SK-N-SH (cell line): ENCODE measurements at regions not wholly inside any gene's neighbourhood (a gene's known extent, or its start where the extent isn't known, plus 50 kb on each side); places are given as distances from the start of the nearest gene placed in this dataset.

Source experiments
- CTCF ChIA-PET: fragments of 300-600, 350-600 bp; formaldehyde crosslinking; extraction: SDS; loops from one replicate; lab custom pipeline; 2021; lab: Yijun Ruan, JAX
- POLR2A ChIA-PET: fragments of 350-600 bp; sonication (Branson Sonifier 250); formaldehyde crosslinking; extraction: SDS; loops from one replicate; lab custom pipeline; 2020; ENCODE audit warnings: antibody characterized with exemption, inconsistent platforms; lab: Yijun Ruan, JAX
- DNase-seq: peaks from one replicate; pipeline ENCODE4 v3.0.0; 2012
- H2AFZ ChIP-seq: fragments of 200-600 bp; sonication (generic); 2 replicates; pipeline ENCODE4 v1.8.1; 2016; ENCODE audit warnings: antibody characterized with exemption, mild to moderate bottlenecking, low read depth
- H3F3A ChIP-seq: fragments of 200-600 bp; sonication (generic); replicated peaks from 2 replicates; pipeline ENCODE3; 2016; ENCODE audit warnings: antibody characterized with exemption, mild to moderate bottlenecking; ENCODE audit not compliant: insufficient read depth
- H3K27ac ChIP-seq, 2 experiments: fragments of 200-500 bp in 1 of 2; fragments of 200-600 bp in 1 of 2; sonication (Bioruptor generic) in 1 of 2; sonication (generic), shearing (Covaris generic) in 1 of 2; 2 replicates each; pipeline versions ENCODE4 v1.5.1 to v1.6.1; 2014 to 2016; ENCODE audit warnings: low read depth in 2 of 2, inconsistent platforms in 1 of 2, low read length in 1 of 2, mild to moderate bottlenecking in 1 of 2, mixed read lengths in 1 of 2
- H3K27me3 ChIP-seq: fragments of 200-600 bp; sonication (generic), shearing (Covaris generic); 2 replicates; pipeline ENCODE4 v1.6.1; 2016; ENCODE audit warnings: mixed run types; ENCODE audit not compliant: insufficient read depth
- H3K36me3 ChIP-seq, 2 experiments: fragments of 200-500 bp in 1 of 2; fragments of 200-600 bp in 1 of 2; sonication (Bioruptor generic) in 1 of 2; sonication (generic) in 1 of 2; replicated peaks in 1 of 2; 2 replicates each; pipeline versions ENCODE3 to v1.5.1; 2014 to 2016; ENCODE audit warnings: low read length in 1 of 2, mild to moderate bottlenecking in 1 of 2; ENCODE audit not compliant: insufficient read depth in 2 of 2, control insufficient read depth in 1 of 2
- H3K4me1 ChIP-seq, 2 experiments: fragments of 200-500 bp in 1 of 2; fragments of 200-600 bp in 1 of 2; sonication (Bioruptor generic) in 1 of 2; sonication (generic), shearing (Covaris generic) in 1 of 2; 2 replicates each; pipeline versions ENCODE4 v1.5.1 to v1.6.1; 2014 to 2016; ENCODE audit warnings: low read depth in 1 of 2, low read length in 1 of 2, mixed run types in 1 of 2; ENCODE audit not compliant: insufficient read depth in 2 of 2, control insufficient read depth in 1 of 2
- H3K4me2 ChIP-seq: fragments of 200-600 bp; sonication (generic), shearing (Covaris generic); 2 replicates; pipeline ENCODE4 v1.6.1; 2017; ENCODE audit warnings: mixed run types
- H3K4me3 ChIP-seq, 2 experiments: fragments of 200-500 bp in 1 of 2; fragments of 200-600 bp in 1 of 2; sonication (Bioruptor generic) in 1 of 2; sonication (generic), shearing (Covaris generic) in 1 of 2; 2 replicates each; pipeline versions ENCODE4 v1.5.1 to v1.8.1; 2014 to 2016; ENCODE audit warnings: low read depth in 2 of 2, inconsistent platforms in 1 of 2, low read length in 1 of 2, mild to moderate bottlenecking in 1 of 2, mixed read lengths in 1 of 2, moderate library complexity in 1 of 2
- H3K79me2 ChIP-seq: fragments of 200-600 bp; sonication (generic); 2 replicates; pipeline ENCODE4 v1.8.1; 2017; ENCODE audit warnings: mild to moderate bottlenecking; ENCODE audit not compliant: insufficient read depth
- H3K9ac ChIP-seq: fragments of 200-600 bp; sonication (generic); 2 replicates; pipeline ENCODE4 v1.6.1; 2017; ENCODE audit warnings: mixed run types
- H3K9me2 ChIP-seq: fragments of 200-600 bp; sonication (generic); 2 replicates; pipeline ENCODE4 v1.6.1; 2017; ENCODE audit warnings: mixed run types
- H3K9me3 ChIP-seq: fragments of 200-600 bp; sonication (generic); 2 replicates; pipeline ENCODE4 v1.6.1; 2017; ENCODE audit warnings: mixed run types, mild to moderate bottlenecking, moderate library complexity
- H4K20me1 ChIP-seq: fragments of 200-600 bp; sonication (generic); 2 replicates; pipeline ENCODE4 v1.6.1; 2017; ENCODE audit warnings: mild to moderate bottlenecking, mixed run types; ENCODE audit not compliant: insufficient read depth
- CHD2 ChIP-seq: fragments of 150-350 bp; IDR thresholded peaks from 2 replicates; pipeline ENCODE4 v1.6.1; 2018; ENCODE audit warnings: low read length; ENCODE audit not compliant: partially characterized antibody
- ELF1 ChIP-seq: IDR thresholded peaks from 2 replicates; pipeline ENCODE4 v1.4.0; 2012
- EP300 ChIP-seq, 2 experiments: IDR thresholded peaks; 2 replicates each; pipeline versions ENCODE4 v1.4.0 to v1.6.1; 2012; ENCODE audit warnings: borderline replicate concordance in 1 of 2, low read depth in 1 of 2, low read length in 1 of 2
- FOXJ3 ChIP-seq: sonication (generic); formaldehyde crosslinking; IDR thresholded peaks from 2 replicates; pipeline ENCODE4 v1.5.1; 2020; ENCODE audit warnings: mild to moderate bottlenecking, missing genetic modification reagents
- FOXM1 ChIP-seq: IDR thresholded peaks from 2 replicates; pipeline ENCODE4 v1.4.0; 2012; ENCODE audit warnings: low read depth, mild to moderate bottlenecking
- IRF3 ChIP-seq: fragments of 150-350 bp; IDR thresholded peaks from 2 replicates; pipeline ENCODE4 v1.6.1; 2016; ENCODE audit warnings: mild to moderate bottlenecking, low read depth, low read length
- JUND ChIP-seq: IDR thresholded peaks from 2 replicates; pipeline ENCODE4 v1.4.0; 2012
- MAX ChIP-seq: IDR thresholded peaks from 2 replicates; pipeline ENCODE4 v1.4.0; 2012; ENCODE audit warnings: low read depth
- MXI1 ChIP-seq: IDR thresholded peaks from 2 replicates; pipeline ENCODE4 v1.6.1; 2012; ENCODE audit warnings: mild to moderate bottlenecking, low read depth, low read length, improper control_type of control experiment
- NFIC ChIP-seq: IDR thresholded peaks from 2 replicates; pipeline ENCODE4 v1.4.0; 2012; ENCODE audit warnings: borderline replicate concordance
- NRF1 ChIP-seq: IDR thresholded peaks from 2 replicates; pipeline ENCODE4 v1.6.1; 2012; ENCODE audit warnings: low read depth, mild to moderate bottlenecking, low read length
- RAD21 ChIP-seq: IDR thresholded peaks from 2 replicates; pipeline ENCODE4 v1.6.1; 2012; ENCODE audit warnings: mild to moderate bottlenecking, low read length
- REST ChIP-seq: IDR thresholded peaks from 2 replicates; pipeline ENCODE4 v1.6.1; 2012; ENCODE audit warnings: mild to moderate bottlenecking, low read depth, low read length, moderate library complexity
- RFX5 ChIP-seq: IDR thresholded peaks from 2 replicates; pipeline ENCODE4 v1.6.1; 2012; ENCODE audit warnings: mild to moderate bottlenecking, improper control_type of control experiment, low read length
- RXRA ChIP-seq: IDR thresholded peaks from 2 replicates; pipeline ENCODE4 v1.4.0; 2012; ENCODE audit warnings: low read depth, mild to moderate bottlenecking, borderline replicate concordance
- SIN3A ChIP-seq: IDR thresholded peaks from 2 replicates; pipeline ENCODE4 v1.6.1; 2012; ENCODE audit warnings: low read depth, mild to moderate bottlenecking, low read length, moderate library complexity, borderline replicate concordance
- SMC3 ChIP-seq: IDR thresholded peaks from 2 replicates; pipeline ENCODE4 v1.6.1; 2012; ENCODE audit warnings: low read depth, low read length, improper control_type of control experiment
- TAF1 ChIP-seq: IDR thresholded peaks from 2 replicates; pipeline ENCODE4 v1.6.1; 2012; ENCODE audit warnings: low read depth, mild to moderate bottlenecking, low read length, moderate library complexity, borderline replicate concordance
- TEAD4 ChIP-seq: IDR thresholded peaks from 2 replicates; pipeline ENCODE4 v1.4.0; 2012; ENCODE audit warnings: mild to moderate bottlenecking, borderline replicate concordance; ENCODE audit not compliant: insufficient read depth
- USF1 ChIP-seq: IDR thresholded peaks from 2 replicates; pipeline ENCODE4 v1.4.0; 2012; ENCODE audit warnings: low read depth, borderline replicate concordance
- WGBS: methylation state at CpG from one replicate; pipeline ENCODE4 v1.1.6; 2017; ENCODE audit warnings: low lambda C conversion rate; 5-methylcytosine and 5-hydroxymethylcytosine counted together
- TF ChIP-seq, protein P1 (sequence below): IDR thresholded peaks from 2 replicates; pipeline ENCODE4 v1.4.0; 2012; ENCODE audit warnings: low read depth, borderline replicate concordance
- TF ChIP-seq, protein P2 (sequence below): fragments of 150-350 bp; IDR thresholded peaks from 2 replicates; pipeline ENCODE4 v1.6.1; 2017; ENCODE audit warnings: antibody characterized with exemption, low read length, low read depth, borderline replicate concordance

- Histone ChIP-seq H3K4me3 (peak overlapping the region; percentile 57 to 62), H3K79me2 (no peaks in the 10 kb centered on the region), H3K4me2 (peak overlapping the region; percentile 86), H3K4me1 (no peaks in the 10 kb centered on the region; a peak in 2 of 4 replicates), H3K36me3 (no peaks in the 10 kb centered on the region), H4K20me1 (no peaks in the 10 kb centered on the region), H3K27me3 (no peaks in the 10 kb centered on the region), H3K9me2 (no peaks in the 10 kb centered on the region), H3K9me3 (no peaks in the 10 kb centered on the region), H3K9ac (peak overlapping the region; percentile 75), H3K27ac (peak overlapping the region; percentile 79 to 80), H2AFZ (peak overlapping the region; percentile 98), H3F3A (peaks cover 21% of the 10 kb centered on the region)
- peak; percentile 93 for DNase-seq
- ChIA-PET POLR2A (no interaction called here), CTCF (interaction anchor here (0.6 to 2.2 kb wide), 4 partner anchors 98 to 633 kb away, joined by 3 to 10 read pairs (median 3); no protein-coding TSS in a partner anchor)
- WGBS = 0% methylated on average over 18 of the region's 74 CpGs
- TF ChIP-seq, protein P1, sequence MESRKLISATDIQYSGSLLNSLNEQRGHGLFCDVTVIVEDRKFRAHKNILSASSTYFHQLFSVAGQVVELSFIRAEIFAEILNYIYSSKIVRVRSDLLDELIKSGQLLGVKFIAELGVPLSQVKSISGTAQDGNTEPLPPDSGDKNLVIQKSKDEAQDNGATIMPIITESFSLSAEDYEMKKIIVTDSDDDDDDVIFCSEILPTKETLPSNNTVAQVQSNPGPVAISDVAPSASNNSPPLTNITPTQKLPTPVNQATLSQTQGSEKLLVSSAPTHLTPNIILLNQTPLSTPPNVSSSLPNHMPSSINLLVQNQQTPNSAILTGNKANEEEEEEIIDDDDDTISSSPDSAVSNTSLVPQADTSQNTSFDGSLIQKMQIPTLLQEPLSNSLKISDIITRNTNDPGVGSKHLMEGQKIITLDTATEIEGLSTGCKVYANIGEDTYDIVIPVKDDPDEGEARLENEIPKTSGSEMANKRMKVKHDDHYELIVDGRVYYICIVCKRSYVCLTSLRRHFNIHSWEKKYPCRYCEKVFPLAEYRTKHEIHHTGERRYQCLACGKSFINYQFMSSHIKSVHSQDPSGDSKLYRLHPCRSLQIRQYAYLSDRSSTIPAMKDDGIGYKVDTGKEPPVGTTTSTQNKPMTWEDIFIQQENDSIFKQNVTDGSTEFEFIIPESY = no peak
- TF ChIP-seq FOXM1 (no peak), USF1 (no peak), CHD2 (no peak), RXRA (no peak), REST (peak; percentile 3; the same call in 1 of the 2 replicates), EP300 (IDR thresholded peaks at IDR 0.05; ENCODE audit: borderline replicate concordance in 1 of 2, low read depth in 1 of 2, low read length in 1 of 2) (no peak), NRF1 (peak; percentile 90), MXI1 (peak; percentile 96), TEAD4 (no peak), MAX (peak; percentile 71), IRF3 (no peak), RAD21 (no peak), SIN3A (peak; percentile 84; the same call in 1 of the 2 replicates), FOXJ3 (no peak), ELF1 (0 out of 2 replicates have a peak, but pooled peaks have one; percentile 10), NFIC (no peak), SMC3 (0 out of 2 replicates have a peak, but pooled peaks have one; percentile 4), RFX5 (peak; percentile 35; the same call in 1 of the 2 replicates), JUND (no peak), TAF1 (0 out of 2 replicates have a peak, but pooled peaks have one; percentile 19)
- TF ChIP-seq, protein P2, sequence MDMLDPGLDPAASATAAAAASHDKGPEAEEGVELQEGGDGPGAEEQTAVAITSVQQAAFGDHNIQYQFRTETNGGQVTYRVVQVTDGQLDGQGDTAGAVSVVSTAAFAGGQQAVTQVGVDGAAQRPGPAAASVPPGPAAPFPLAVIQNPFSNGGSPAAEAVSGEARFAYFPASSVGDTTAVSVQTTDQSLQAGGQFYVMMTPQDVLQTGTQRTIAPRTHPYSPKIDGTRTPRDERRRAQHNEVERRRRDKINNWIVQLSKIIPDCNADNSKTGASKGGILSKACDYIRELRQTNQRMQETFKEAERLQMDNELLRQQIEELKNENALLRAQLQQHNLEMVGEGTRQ = no peak
Observed at GRCh38 chr5:14011089-14012020, 66.9 kb upstream of the DNAH5 start.
